ENCODE measurements at regions not wholly inside any gene's neighbourhood (a gene's known extent, or its start where the extent isn't known, plus 50 kb on each side); places are given as distances from the start of the nearest gene placed in this dataset.
A peak's percentile ranks its signal among the peaks of the same experiment; 100 is the strongest.

DNA sequence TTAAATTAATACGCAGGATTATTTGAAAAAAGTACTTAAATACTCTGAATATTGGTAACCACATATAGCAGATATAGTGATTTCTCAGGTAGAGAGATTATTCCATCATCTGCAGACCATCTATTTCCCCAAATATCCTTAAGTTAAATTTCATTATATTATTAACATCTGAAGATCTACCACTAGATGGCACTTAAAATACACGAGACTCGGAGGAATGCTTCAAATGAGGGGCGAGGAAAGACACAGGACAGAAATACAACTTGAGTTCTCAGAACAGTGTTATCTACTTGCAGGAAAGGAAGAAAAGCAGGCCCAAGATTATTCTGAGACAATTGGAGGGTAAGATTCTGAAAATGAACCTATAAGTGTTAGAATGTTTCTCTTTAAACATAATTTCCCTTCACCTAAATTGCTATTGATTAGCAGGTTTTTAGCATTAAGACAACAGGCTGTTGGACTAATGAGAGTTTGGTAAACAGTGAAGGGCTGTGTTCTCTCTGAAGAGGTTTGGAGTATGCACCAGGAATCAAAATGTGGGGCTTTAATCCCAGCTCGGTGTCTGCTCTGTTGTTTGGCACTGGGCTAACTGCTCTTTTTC lies 76.9 kb upstream of the GCFC2 start:
- Histone ChIP-seq H3K27me3 (no peaks in the 10 kb centered on the region), H3K36me3 (no peaks in the 10 kb centered on the region), H3K27ac (no peak overlapping the region), H3K4me3 (no peak overlapping the region), H3K4me1 (peaks cover 0 to 4% (median 0%) of the 10 kb centered on the region in 4 donors), H3K9me3 (no peaks in the 10 kb centered on the region)
- ATAC-seq = peak; percentile 37 to 70 (median 68)
- WGBS (ENCODE audit: insufficient coverage, low coverage, low lambda C conversion rate, missing lambda C conversion rate) = 10% methylated on average over 5 of the region's 5 CpGs
- intact Hi-C loops (cut with DNase I) = no loop called here
- DNase-seq = no peak
- TF ChIP-seq, protein P1, sequence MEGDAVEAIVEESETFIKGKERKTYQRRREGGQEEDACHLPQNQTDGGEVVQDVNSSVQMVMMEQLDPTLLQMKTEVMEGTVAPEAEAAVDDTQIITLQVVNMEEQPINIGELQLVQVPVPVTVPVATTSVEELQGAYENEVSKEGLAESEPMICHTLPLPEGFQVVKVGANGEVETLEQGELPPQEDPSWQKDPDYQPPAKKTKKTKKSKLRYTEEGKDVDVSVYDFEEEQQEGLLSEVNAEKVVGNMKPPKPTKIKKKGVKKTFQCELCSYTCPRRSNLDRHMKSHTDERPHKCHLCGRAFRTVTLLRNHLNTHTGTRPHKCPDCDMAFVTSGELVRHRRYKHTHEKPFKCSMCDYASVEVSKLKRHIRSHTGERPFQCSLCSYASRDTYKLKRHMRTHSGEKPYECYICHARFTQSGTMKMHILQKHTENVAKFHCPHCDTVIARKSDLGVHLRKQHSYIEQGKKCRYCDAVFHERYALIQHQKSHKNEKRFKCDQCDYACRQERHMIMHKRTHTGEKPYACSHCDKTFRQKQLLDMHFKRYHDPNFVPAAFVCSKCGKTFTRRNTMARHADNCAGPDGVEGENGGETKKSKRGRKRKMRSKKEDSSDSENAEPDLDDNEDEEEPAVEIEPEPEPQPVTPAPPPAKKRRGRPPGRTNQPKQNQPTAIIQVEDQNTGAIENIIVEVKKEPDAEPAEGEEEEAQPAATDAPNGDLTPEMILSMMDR (IDR thresholded peaks at IDR 0.05) = peak; percentile 41 to 53 (median 48)
- TF ChIP-seq POLR2A (IDR thresholded peaks at IDR 0.05) = no peak

DNA sequence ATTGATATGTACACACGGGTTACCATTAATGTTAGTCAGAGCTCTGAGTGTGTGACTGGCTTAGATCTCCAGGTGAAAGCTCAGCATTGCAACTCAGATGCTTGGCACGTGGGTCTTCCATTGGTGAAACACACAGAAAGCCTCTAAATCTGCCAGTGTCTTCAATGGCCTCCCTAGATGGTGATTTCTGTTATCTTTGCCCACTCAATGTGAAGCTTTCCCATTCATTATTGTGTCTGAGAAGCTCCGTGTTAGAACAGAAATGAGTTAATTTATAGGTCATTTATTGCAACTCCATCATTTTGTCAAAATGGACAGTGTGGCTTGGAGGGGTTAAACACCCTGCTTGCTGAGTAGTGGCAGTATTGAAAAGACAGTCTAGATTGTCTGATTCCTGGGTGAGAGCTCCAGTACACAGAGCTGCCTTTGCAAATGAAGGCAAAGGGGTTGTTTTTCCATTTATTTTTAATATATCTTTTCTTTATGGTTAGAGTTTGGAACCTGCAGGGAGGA lies 64.7 kb upstream of the GCFC2 start:
- no peaks in the 10 kb centered on the region for H3K27me3 ChIP-seq
- 20% methylated on average over 3 of the region's 3 CpGs for WGBS (ENCODE audit: insufficient coverage, low coverage, low lambda C conversion rate, missing lambda C conversion rate)
- DNase-seq (no peak), ATAC-seq (no peak)
- no peak overlapping the region for H3K4me3 ChIP-seq
- no peaks in the 10 kb centered on the region for H3K36me3 ChIP-seq
- H3K9me3 ChIP-seq = no peaks in the 10 kb centered on the region
- no peaks in the 10 kb centered on the region for H3K4me1 ChIP-seq
- TF ChIP-seq POLR2A (IDR thresholded peaks at IDR 0.05) = no peak
- TF ChIP-seq, protein P1 (IDR thresholded peaks at IDR 0.05) = no peak
- intact Hi-C loops (cut with DNase I) = no loop called here
- H3K27ac ChIP-seq = no peak overlapping the region

DNA sequence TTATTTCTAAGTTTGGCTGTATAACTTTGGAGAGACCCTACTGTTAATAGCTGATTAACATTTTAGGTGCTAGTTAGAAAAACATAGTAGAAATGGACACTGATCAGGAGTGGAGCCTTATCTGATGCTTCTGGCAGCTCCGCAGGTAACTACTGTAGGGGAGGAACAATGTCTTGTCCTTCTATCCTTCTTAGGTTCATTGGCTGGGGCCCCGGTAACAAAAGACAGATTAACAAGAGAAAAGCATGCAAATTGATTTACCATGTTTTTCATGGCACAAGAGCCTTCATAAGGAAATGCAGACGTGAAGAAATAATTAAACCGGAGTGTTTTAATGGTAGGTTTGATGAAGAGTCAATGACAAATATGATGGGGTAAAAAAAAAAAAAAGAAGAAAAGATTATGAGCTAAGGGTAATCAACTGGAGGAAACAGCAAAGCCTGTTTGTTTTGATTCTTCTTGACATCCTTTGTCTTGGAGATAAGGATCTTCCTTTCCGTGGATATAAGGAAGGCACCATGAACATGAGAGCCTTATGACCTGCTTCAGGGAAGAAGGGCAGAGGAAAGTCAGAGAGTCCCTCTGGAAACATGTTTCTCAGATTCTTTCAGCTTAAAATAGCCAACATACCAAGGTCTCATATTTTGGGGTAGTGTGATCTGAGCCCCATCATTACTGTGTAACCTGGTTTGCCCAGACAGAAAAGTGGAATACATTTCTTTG lies 62.4 kb upstream of the GCFC2 start:
- 24% methylated on average over 5 of the region's 5 CpGs for WGBS (ENCODE audit: insufficient coverage, low coverage, low lambda C conversion rate, missing lambda C conversion rate)
- Histone ChIP-seq H3K9me3 (no peaks in the 10 kb centered on the region), H3K36me3 (no peaks in the 10 kb centered on the region), H3K27me3 (no peaks in the 10 kb centered on the region), H3K4me1 (no peaks in the 10 kb centered on the region), H3K27ac (no peak overlapping the region), H3K4me3 (no peak overlapping the region)
- TF ChIP-seq, protein P1 (IDR thresholded peaks at IDR 0.05) = no peak
- no peak for TF ChIP-seq POLR2A (IDR thresholded peaks at IDR 0.05)
- intact Hi-C loops (cut with DNase I) = no loop called here
- ATAC-seq (no peak), DNase-seq (no peak)

DNA sequence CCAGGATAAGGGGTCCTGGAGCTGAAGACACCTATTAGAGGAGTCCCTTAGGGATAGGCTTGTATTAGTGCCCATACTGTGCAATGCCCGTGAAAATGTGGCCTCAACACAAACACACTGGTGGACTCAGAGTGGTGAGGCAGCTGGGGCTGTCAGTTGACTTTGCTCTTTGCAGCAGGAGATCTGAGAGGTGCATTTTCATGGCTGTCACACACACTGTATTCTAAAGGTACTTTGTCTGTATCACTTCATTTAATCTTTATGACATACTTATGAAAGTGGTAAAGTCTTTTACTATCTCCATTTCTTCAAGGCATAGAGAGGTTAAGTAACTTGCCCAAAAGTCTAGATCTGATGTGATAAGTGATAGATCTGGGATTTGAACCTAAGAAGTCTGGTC lies 55.1 kb upstream of the GCFC2 start:
- DNase-seq = no peak
- H3K9me3 ChIP-seq = no peaks in the 10 kb centered on the region
- intact Hi-C loops (cut with DNase I) = no loop called here
- TF ChIP-seq POLR2A (IDR thresholded peaks at IDR 0.05) = no peak
- TF ChIP-seq, protein P1 (IDR thresholded peaks at IDR 0.05) = no peak
- H3K36me3 ChIP-seq = no peaks in the 10 kb centered on the region
- H3K27ac ChIP-seq = no peak overlapping the region
- H3K4me3 ChIP-seq = no peak overlapping the region
- no peak for ATAC-seq
- no peaks in the 10 kb centered on the region for H3K27me3 ChIP-seq
- H3K4me1 ChIP-seq = no peaks in the 10 kb centered on the region
- WGBS (ENCODE audit: insufficient coverage, low coverage, low lambda C conversion rate, missing lambda C conversion rate) = no CpG with 5 or more reads among the region's 1 CpG

Measured in right lobe of liver (tissue), 6 donors.